Stimulated activated CD8-positive, alpha-beta memory T cell treated with anti-CD3 and anti-CD28 coated beads, Interleukin-7, amount 100 ng/mL, for 1 hour (primary cell): ENCODE measurements at regions not wholly inside any gene's neighbourhood (a gene's known extent, or its start where the extent isn't known, plus 50 kb on each side); places are given as distances from the start of the nearest gene placed in this dataset.
"Not testable (repeated sequence)": the region's sequence is repeated elsewhere in the genome, so short reads cannot be mapped to it uniquely, and the experiment has no call there.

Source experiments
- DNase-seq, 2 donors: peaks; one replicate each; pipeline ENCODE4 v3.0.0-alpha.2; 2020; ENCODE audit warnings: low read depth in 2 of 2

DNA sequence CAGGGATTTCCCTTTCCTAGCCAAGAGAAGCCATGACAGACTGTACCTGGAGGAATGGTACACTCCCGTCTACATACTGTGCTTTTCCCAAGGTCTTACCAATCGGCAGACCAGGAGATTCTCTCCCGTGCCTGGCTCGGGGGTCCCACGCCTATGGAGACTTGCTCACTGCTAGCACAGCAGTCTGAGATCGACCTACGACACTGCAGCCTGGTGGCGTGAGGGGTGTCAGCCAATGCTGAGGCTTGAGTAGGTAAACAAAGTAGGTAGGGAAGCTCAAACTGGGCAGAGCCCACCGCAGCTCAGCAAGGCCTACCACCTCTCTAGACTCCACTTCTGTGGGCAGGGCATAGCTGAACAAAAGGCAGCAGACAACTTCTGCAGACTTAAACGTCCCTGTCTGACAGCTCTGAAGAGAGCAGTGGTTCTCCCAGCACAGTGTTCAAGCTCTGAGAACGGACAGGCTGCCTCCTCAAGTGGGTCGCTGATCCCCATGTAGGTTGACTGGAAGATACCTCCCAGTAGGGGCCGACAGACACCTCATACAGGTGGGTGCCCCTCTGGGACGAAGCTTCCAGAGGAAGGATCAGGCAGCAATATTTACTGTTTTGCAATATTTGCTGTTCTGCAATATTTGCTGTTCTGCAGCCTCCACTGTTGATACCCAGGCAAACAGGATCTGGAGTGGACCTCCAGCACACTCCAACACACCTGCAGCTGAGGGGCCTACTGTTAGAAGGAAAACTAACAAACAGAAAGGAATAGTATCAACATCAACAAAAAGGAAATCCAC is 270.4 kb upstream of the TLE3 start:
- not testable (repeated sequence) for DNase-seq

DNA sequence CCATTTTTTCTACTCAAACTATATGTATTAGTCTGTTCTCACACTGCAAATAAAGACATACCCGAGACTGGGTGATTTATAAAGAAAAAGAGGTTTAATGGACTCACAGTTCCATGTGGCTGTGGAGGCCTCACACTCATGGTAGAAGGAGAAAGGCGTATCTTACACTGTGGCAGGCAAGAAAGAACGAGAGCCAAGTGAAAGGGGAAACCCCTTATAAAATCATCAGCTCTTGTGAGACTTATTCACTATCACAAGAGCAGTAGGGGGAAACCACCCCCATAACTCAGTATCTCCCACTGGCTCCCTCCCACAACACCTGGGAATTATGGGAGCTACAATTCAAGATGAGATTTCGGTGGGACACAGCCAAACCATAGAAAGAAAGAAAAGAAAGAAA is 266.3 kb upstream of the TLE3 start:
- not testable (repeated sequence) for DNase-seq

DNA sequence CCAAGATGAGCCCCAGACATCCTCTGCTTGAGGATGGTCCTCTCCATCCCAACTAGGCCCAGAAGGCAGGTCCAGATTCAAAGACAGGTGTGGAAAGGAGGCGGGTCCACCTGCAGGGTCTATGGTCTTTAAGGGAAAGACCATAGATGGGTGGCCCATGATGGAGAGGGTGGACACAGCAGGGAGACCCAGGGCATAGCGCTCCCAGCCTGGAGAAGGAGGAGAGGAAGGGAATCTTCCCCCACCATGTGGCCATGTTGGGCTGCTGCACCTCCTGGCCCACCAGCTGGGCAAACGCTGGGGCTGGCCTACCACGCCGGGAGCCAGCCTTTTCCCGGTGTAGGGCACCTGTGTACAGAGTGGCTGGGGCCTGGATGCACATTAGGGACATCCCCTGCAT is 265.2 kb upstream of the TLE3 start:
- DNase-seq = no peak

DNA sequence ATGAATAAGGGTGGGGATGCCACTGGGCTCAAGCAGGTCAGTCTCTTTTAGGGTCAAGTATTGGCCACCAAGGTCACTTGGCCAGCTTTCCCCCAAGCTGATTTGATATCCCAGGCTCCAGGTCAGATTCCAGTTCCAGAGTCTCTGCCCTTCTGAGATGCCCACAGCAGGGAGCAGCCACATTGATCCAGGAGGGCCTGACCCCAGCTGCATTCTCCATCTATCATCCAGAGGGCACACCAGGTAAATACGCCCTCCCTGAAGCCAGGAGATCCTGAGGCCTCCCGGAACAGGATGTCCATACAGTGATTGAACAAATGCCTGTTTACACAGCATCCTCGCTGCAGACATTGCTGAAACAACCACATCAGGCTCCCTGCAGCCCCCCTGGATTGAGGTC is 264.6 kb upstream of the TLE3 start:
- no peak for DNase-seq

DNA sequence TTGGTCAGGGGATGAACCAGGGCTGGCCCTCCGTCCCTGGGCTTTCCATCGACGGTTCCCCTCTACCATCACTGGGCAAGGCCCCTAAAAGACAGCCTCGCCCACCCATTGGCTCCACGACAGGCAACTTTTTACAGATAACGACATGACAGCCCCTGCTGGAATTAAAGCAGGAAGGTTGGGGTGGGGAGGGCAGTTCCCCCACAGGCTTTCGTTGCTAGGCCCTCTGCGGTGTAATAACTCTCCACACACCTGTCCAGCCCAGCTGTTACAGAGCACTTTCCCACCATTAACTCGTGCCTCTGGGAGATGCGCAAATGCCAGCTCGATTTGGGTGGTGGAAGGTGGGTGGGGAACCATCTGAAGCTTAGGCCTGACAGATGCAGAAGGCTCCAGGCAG is 264.2 kb upstream of the TLE3 start:
- no peak for DNase-seq

DNA sequence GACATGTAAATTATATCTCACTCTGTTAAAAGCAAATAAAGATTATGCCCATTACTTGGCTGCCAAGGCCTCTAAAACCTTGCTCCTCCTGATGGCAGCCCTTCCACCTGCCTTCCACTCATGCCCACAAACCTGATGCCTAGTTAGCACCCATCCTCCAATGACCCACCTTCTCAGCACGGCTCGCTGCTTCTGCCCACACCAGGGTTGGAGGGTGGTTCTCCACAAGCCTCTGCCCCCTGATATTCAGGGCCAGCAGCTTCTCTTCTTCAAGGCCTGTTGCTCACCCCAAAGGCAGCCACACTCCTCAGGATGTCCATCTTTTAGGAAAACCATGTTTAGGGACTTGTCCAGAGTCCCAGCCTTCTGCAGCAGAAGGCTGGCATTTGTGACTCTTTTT is 263.4 kb upstream of the TLE3 start:
- DNase-seq = no peak

DNA sequence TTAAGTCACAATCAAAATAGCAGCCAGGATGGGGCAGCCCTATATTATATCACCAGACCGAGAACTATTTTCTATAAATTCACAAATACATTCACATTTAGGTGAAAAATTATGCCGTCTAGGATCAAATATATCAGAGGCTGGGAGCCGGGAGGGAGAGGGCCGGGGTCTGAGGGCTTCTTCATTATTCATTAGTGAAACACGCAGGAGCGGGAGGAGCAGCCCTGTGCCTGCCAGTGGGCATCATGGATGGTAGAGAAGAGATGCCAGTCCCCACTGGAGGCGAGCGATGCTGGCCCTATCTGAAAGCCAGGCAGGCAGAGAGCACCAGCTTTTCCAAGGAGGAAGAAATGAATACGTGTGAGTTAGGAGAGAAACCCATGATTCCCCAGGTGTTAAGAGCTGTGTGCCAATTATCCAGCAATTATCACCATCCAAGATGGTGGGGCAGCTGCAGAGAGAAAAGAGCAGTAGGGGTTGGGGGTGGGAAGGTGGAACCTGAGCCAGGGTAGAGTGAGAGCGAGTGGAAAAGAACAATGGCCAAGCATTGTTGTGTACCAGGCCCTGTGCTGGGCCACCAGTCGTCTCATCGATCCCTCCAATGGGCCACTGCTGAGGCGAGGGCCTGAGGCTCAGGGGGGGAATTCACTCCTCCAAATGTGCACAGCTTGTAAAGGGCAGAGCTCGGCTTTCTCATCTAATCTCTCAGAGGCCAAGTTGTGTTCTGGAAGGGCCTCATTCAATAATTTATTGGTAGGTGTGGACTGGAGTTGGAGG is 261.3 kb upstream of the TLE3 start:
- DNase-seq = no peak

DNA sequence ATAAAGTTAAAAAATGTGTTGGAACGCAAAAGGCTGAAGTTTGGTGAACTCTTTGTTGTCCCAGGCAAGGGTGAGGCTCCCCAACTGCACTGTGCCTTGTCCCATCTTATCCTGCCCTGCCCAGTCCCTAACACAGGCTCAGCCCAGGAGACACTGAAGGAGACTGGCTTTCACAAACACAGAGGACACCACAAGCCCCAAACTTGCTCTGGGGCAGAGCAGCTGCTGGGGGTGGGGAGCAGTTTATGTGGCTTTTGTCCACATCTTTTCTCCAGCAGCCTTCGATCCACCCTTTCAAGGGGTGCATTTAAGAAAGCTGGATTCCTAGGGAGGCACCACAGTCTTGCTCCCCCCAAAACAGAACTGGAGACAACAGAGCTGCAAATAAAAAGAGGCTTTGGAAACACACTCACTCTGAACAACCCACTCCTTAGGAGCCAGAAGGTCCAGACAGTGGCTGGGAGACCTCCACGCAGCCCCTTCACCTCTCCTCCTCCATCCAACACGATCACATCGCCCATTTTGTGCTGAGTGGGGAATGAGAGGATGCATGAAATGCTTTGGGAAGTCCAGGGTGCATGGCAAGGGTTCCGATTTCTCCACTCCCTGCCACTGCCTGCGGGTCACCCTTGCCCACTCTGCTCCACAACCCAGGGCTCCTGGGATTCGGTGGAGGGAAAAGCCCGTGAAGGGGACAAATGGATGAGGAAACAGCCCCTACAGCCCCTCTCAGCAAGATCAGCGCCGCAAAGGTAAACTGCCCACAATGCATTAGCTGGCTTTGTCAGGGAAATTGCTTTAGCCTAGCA is 260.5 kb upstream of the TLE3 start:
- no peak for DNase-seq

DNA sequence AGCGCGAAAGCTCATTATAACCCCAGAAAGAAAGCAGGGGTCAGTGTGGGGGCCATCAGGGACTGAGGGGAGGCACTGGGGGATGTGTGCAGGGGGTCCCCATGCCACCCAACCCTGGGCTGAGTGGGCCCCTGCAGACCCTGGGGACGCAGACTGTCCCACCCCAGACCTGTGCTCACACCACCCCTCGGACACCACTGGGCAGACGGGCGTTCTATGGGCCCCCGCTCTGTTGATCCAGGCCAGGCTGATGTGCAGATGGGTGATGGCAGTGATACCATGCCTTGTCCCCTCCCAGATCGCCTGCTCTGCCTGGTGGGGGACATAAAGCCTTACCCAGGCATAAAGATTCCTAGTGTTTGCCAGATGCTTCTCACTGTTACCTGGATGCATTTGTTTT is 259.7 kb upstream of the TLE3 start:
- no peak for DNase-seq

DNA sequence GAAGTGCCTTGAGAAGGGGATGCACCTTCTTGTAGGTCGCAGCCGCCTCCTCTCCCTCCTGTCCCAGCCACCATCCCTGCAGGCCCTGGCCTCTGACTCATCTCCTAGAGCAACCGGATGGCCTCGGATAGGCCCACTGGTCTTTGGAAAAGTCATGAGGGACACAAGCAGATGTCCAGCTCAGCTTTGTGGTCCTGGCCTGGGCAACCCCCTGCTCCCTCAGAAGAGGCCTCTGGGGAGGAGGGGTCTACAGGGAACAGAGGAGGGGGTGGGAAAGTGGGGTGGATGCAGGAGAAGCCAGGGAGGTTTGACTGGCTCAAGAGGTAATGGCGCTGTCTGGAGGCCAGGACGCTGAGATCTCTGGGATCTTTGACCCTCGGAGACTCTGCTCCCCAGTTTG is 259.2 kb upstream of the TLE3 start:
- no peak for DNase-seq

DNA sequence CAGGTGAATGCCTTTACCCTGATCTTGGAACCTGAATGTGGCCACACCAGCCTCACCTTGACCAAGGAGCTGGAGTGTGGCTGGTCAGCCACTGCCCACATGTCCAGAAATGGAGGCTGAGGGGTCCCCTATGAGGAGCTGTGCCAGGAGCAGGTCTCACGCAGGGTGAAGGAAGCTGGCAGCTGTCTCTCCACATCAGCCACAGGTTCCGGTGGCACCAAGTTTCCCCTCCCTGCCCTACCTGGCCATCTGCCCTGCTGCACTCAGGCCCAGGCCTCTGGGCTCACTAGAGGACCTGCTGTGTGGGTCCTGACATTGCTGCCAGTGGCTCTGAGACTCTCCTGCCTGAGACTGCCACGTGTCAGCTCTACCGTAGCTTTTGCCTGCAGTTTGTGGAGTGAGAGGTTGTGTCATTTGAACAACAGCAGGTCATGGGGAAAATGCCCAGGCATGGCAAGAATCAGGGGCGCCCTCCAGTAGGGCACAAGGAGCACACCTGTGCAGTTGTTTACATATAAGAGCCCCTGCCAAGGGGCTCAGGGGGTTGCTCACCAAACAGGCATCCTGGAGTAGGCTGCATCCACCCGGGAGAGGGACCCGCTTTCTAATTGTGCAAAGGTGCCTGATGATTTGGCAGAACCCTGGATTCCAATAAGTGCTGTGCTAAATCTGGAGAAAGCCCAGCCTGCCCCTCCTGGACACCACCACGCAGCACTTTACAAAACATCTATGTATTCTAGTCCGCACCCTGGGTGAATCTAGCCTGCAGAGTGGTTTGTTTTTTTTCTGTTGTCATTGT is 258.5 kb upstream of the TLE3 start:
- DNase-seq = no peak

DNA sequence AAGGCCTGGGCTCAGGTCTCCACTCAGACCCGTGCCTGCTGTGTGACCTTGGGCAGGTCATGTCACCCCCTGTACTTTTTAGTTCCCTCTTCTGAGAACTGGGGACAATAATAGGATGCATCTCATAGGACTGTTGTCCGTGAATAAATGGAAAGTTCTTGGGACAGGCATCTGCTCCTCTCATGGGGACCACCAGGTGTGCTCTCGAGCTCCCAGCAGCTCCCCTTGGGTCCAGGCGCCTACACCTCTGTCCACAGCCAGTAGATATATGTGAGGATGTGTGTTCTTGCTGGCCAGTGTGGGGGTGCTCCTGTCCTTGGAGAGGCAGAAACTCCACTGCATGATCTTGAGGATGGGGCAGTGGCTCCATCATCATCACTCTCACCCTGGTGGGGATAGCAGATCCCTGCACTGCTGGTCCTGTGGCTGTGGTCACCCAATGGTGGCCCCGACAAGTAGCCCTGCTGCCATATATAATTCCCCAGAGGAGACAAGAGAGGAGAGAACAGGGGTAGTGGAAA is 257.6 kb upstream of the TLE3 start:
- no peak for DNase-seq

DNA sequence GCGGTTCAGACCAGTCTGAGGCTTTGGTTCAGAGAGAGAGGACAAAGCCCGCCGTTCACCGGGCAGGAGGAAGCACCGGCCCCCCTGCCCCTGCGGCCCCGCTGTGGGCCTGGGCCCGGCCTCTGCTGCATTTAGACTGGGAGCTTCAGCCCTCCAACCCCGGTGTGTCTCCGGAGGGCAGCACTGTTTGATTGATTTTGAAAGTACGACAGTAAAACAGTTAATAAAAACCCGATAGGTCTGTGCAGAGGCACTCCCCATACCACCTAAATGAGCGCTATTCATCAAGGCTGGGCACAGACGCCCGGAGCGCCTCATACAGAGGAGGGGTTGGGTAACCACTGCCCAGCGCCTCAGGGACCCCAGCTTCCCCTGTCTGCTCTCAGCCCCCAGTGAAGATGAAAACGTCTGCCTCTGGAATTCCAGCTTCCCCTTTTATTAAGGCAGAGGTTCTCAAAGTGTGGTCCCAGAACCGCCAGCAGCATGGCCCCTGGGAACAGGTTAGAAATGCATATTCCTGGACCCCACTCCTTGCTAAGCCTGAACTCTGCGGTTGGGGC is 256.7 kb upstream of the TLE3 start:
- no peak for DNase-seq

DNA sequence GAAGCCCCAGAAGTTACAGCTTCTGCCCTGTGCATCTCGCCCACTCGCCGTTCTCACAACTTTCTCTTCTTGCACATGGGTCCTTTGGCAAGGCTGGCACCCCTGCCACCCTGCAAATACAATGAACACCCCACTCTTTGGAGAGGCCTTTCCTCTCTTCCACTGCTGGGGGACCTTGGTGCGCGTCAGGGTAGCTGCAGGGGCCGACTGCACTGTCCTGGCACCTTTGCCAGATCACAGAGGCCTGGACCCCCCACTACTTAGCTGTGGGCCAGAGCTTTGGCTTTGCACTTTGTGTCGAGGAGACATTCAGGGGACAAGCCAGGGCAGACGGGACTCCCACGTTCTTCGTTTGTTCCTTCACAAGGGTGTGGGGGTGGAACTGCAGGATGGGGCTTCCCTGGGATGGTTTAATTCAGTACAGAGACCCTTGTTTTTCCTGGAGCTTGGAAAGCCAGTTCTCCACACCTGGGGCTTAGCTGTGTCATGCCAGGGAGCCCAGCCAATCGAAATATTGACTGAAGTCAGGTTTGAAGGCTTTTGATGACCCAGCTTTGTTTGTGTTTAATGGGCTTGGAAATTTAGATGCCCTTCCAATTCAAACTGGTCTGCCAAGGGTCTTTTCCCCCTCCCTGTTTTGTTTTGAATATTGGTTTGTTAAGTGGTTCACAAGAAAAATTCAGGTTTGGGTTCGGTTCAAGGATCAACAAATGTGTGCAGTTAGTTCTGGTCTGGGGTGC is 256.1 kb upstream of the TLE3 start:
- no peak for DNase-seq

DNA sequence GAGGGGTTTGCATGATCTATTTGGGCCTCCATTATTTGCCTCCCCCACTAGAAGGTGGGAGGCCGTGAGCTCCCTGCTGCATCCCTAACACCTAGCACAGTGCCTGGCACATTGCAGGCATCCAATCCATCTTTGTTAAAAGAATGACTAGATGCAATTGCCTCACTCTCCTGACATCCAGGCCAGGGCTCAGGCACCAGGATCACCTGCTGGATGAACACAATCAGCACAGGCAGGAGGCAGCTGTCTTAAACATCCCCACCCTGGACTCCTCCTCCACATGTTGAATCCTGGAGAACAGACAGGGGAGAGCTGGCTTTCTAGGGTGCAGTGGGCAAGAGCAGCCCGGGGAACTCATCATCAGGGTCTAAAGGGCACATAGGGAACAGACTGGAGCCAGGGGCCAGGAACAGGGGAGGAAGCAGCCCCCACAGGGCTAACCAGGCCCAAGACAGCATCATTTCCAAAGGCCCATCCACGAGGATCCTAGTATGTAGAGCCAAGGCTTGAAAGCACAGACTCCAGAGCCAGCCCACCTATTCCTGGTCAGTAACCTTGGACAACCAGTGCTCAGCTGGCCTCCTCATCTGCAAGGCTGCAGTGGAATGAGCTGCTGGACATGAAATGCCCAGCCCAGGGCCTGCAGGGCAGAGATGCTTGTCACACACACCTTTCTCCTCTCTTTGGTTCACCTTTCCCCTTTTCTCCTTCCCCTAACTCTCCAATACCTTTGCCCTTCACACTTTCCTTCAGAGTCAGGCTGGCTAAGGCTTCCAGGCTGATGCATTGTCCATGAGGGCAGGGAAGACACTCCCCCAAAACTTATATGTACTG is 254.4 kb upstream of the TLE3 start:
- no peak for DNase-seq

DNA sequence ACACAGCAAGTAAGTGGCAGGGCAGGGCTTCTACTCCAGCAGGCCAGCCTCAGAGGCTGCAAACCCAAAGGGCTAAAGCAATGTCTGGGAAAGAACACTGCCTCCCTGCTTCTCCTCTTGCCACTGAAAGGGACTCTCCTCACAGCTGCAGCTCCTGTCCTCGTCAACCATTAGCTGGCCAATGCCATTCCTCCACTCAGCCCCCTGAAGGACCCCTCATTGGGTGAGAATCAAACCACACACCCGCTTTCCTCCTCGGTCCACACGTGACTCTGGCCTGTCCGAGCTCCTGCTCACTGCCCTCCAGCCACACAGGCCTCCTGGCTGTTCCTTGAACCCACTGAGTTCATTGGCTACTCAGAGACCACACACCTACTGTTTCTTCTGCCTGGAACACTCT is 253.7 kb upstream of the TLE3 start:
- DNase-seq = no peak

DNA sequence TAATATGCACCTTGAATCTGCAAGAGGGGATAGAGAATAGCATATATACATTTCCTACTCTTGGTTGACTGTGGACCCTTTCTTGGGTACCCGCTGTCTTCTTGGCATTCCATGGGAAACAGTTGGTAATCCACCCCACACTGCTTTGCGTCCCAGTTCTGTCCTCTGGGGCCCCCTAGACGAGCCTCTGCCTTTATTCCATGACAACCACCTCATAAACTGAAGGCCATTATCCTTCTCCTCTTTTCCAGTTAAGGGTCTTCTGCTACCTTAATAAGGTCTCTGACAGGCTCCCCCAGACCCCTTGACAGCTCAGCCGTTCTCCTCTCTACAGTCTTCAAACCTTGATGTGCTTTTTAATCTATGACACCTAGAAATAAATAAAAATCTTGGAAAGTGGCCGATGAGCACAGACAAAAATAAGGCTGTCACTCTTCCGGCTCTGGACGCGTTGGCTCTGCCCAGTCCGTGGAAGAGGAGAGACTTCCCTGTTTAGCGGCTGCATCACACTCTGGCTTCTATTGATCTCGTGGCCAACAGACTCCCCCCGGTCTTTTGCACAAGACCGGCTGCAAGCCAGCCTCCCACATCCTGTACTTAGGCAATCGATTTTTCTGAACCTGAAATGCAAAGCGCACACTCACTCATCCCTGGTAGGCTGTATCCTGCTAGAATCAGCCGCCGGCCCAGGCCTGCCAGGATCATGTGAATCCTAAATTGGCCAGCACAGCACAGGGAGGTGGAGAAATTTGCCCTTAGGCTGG is 251.0 kb upstream of the TLE3 start:
- DNase-seq = no peak

DNA sequence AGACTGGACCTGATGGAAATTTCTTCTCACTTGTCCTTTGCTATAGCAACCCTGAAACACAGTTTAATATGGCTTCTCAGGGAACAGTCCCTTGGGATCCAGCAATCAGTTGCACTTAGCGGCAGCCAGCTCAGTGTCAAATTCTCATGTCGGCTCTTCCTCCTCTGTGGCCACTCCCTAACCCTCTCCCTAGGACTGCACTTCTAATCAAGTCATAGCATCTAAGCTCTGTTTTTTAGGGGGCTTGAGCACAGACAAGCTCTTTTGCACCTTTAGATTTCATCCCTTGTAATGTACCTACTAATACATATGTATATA is 250.5 kb upstream of the TLE3 start:
- no peak for DNase-seq
